LNCaP clone FGC (cell line): ENCODE measurements at regions not wholly inside any gene's neighbourhood (a gene's known extent, or its start where the extent isn't known, plus 50 kb on each side); places are given as distances from the start of the nearest gene placed in this dataset.

Experiments used
- DNase-seq: peaks from one replicate; pipeline ENCODE4 v3.0.0-alpha.2; 2011; ENCODE audit warnings: low read depth
- H3K4me3 ChIP-seq: 2 replicates; pipeline ENCODE4 v1.5.1; 2011; ENCODE audit warnings: mild to moderate bottlenecking, low read depth, low read length, control low read depth
- TF ChIP-seq, protein P1 (sequence below): IDR thresholded peaks from 2 replicates; pipeline ENCODE4 v1.5.1; 2012; ENCODE audit warnings: mild to moderate bottlenecking; ENCODE audit not compliant: control insufficient read depth, insufficient read depth; ENCODE audit errors: extremely low read depth

DNA sequence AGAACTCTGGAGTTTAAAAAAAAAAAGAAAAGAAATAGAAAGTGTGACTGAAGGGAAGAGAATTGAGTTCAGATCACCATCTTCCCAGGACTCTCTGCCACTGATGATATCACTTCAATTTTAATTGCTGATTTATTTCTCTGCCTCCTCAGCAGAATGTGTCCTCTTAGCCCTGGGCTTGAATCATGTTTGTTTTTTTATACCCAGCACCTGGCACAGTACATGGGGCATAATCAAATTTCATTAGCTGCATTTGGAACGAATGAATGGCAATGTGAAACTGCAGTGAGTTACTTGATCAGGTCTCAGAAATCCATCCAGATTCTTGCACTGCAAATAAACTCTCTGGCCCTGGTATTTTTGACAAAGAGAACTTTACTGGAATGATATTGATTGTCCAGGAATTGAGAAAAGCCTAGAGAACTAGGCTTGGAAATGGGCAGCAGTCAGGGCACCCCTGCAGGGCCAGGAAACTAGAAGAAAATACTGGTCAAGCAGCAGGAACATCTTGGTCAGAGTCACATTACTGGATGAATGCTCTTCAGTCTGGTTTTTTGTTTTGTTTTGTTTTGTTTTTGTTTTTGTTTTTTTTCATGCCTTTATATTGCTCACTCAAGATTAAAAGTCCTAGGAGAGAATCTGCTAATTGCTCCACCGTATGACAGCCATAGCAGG, 103.8 kb upstream of the FAM78B start:
- TF ChIP-seq, protein P1, sequence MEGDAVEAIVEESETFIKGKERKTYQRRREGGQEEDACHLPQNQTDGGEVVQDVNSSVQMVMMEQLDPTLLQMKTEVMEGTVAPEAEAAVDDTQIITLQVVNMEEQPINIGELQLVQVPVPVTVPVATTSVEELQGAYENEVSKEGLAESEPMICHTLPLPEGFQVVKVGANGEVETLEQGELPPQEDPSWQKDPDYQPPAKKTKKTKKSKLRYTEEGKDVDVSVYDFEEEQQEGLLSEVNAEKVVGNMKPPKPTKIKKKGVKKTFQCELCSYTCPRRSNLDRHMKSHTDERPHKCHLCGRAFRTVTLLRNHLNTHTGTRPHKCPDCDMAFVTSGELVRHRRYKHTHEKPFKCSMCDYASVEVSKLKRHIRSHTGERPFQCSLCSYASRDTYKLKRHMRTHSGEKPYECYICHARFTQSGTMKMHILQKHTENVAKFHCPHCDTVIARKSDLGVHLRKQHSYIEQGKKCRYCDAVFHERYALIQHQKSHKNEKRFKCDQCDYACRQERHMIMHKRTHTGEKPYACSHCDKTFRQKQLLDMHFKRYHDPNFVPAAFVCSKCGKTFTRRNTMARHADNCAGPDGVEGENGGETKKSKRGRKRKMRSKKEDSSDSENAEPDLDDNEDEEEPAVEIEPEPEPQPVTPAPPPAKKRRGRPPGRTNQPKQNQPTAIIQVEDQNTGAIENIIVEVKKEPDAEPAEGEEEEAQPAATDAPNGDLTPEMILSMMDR: no peak
- no peak for DNase-seq
- no peak overlapping the region for H3K4me3 ChIP-seq

DNA sequence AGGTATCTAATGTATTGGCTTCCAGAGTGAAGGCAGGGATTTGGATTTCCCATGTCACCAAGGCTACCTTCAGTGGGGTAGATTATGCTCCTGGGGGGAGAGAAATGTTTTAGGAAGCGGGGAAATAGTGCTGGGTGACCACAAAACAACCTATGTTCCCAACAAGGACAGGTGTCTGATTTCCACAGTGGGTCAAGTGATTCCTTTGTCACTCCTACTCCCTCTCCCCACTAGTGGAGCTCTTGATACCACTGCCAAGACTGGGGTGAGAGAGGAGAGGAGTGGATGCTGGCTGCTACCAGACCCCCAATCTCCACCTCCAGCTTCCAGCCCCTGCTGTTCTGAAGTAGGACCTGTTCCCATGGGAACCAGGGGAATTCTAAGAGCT, 104.3 kb upstream of the FAM78B start:
- H3K4me3 ChIP-seq: no peak overlapping the region
- no peak for DNase-seq
- TF ChIP-seq, protein P1: no peak

DNA sequence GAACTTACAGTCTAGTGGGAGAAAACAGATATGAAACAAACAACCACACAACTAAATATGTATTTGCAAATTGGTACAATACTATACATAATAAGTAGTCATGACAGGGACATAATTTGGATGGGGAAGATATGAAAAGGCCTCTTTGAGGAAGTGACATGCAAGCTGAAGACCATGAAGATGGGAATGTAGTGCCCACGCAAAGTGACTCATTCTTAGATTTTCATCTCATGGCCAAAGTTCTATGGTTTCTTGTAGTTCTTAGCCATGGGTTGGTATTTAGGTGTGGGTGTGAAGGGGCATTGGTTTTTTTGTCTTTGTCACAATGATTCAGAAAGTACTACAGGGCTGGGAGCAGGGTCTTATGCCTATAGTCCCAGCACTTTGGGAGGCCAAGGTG, 105.4 kb upstream of the FAM78B start:
- DNase-seq: no peak
- TF ChIP-seq, protein P1: no peak
- H3K4me3 ChIP-seq: no peak overlapping the region

DNA sequence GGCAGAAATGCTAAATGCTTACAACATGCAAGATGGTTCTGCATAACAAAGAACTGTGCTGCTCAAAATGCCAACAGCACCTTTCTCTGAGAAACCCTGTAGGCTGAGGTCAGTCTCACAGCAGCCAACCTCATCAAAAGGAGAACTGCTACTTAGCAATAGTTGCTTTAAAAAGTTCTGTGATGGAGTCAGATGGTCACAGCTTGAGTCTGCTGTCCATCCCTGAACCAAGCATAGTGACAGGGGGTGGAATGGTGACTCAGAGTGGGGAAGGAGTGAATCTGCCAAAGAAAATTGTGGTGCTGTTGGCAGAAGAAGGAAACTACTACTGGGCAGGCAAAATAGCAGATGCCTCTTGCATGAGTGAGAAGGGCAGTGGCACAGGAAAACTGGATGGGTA, 106.0 kb upstream of the FAM78B start:
- no peak for DNase-seq
- H3K4me3 ChIP-seq: no peak overlapping the region
- TF ChIP-seq, protein P1: no peak

DNA sequence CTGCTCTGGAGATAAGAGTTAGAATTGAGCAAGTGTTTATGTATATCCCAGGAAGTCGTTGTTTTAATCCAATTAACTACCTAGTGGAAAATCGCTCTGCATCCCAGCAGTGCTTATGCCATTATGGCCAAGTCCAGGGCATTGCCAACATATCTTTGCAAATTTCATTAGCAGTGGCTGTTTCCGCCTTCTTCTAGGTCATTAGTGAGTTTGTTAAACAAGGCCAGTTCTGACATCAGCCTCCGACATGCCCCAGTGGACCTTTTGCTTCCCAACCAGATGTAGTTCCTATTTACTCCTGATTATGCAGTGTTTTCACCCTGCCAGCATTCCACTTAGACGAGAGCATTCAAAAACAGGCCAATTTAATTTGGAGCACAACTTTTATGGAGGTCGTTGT, 106.8 kb upstream of the FAM78B start:
- no peak for DNase-seq
- TF ChIP-seq, protein P1: no peak
- no peak overlapping the region for H3K4me3 ChIP-seq

DNA sequence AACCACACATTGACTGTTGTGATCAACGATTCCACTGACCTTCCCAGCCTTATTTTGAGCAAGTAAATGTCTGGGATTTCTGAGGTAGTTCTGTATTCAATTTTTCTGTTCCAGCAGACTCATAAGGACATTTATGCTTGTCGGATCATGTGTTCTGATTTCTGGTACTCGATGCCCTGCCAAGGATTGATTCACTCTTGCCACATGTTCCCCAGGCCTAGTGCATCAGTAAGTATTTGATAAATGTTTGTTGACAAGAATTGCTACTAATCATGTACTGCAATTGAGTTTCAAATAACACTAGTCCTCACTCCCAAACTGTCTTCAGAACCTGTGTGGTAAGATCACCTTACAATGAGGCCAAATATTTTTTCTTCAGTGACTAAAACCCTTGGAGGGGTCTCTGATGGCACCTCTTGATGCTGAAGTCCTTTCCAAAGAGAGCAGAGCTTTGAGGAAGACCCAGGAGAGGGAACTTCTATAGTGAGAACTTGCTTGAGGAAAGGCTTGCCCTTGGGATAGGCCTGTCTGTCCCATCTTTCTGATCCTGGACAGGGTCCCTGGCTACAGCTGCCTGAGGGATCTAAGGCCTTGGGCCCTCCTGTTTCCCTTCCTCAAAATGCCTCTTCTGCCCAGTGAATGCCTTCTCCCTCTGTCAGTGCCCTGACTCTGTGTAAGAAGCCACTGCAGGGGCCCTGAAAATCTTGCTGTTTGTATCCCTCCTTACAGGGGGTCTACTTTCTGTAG, 115.8 kb upstream of the FAM78B start:
- H3K4me3 ChIP-seq: no peak overlapping the region
- TF ChIP-seq, protein P1: no peak
- DNase-seq: no peak
